Activated CD8-positive, alpha-beta memory T cell treated with anti-CD3 and anti-CD28 coated beads, Interleukin-2, amount 50 U/mL, for 1 hour (primary cell): ENCODE measurements at regions not wholly inside any gene's neighbourhood (a gene's known extent, or its start where the extent isn't known, plus 50 kb on each side); places are given as distances from the start of the nearest gene placed in this dataset.

Source experiments
- DNase-seq: peaks from one replicate; pipeline ENCODE4 v3.0.0-alpha.2; 2020; ENCODE audit errors: extremely low read depth

GRCh38 chr13:76750126-76750525 lies 136.1 kb downstream of the KCTD12 start:
- DNase-seq, result no peak

GRCh38 chr13:76745261-76746200 lies 140.7 kb downstream of the KCTD12 start:
- DNase-seq, result no peak

- DNase-seq, result no peak
Observed at GRCh38 chr13:76741624-76742023, 144.6 kb downstream of the KCTD12 start.

GRCh38 chr13:76741046-76741445 lies 145.2 kb downstream of the KCTD12 start:
- no peak for DNase-seq

- no peak for DNase-seq
Observed at GRCh38 chr13:76738616-76739015, 147.6 kb downstream of the KCTD12 start.

GRCh38 chr13:76737526-76737925 lies 148.7 kb downstream of the KCTD12 start:
- no peak for DNase-seq

- DNase-seq, result no peak
Observed at GRCh38 chr13:76735641-76736040, 150.6 kb downstream of the KCTD12 start.

- DNase-seq, result no peak
Observed at GRCh38 chr13:76733671-76734070, 152.5 kb downstream of the KCTD12 start.

- no peak for DNase-seq
Observed at GRCh38 chr13:76732367-76732766, 153.8 kb downstream of the KCTD12 start.

- DNase-seq, result no peak
Observed at GRCh38 chr13:76730220-76730619, 156.0 kb downstream of the KCTD12 start.

GRCh38 chr13:76729691-76730090 lies 156.5 kb downstream of the KCTD12 start:
- DNase-seq, result no peak

GRCh38 chr13:76725896-76726295 lies 160.3 kb downstream of the KCTD12 start:
- no peak for DNase-seq

GRCh38 chr13:76725211-76725610 lies 161.0 kb downstream of the KCTD12 start:
- no peak for DNase-seq

- no peak for DNase-seq
Observed at GRCh38 chr13:76724421-76724820, 161.8 kb downstream of the KCTD12 start.

GRCh38 chr13:76723551-76724232 lies 162.5 kb downstream of the KCTD12 start:
- DNase-seq, result no peak

- DNase-seq, result no peak
Observed at GRCh38 chr13:76722782-76723181, 163.4 kb downstream of the KCTD12 start.

GRCh38 chr13:76720821-76721220 lies 165.4 kb downstream of the KCTD12 start:
- no peak for DNase-seq

GRCh38 chr13:76720416-76720815 lies 165.8 kb downstream of the KCTD12 start:
- DNase-seq, result no peak

GRCh38 chr13:76719955-76720354 lies 166.2 kb downstream of the KCTD12 start:
- DNase-seq, result no peak

GRCh38 chr13:76717092-76717491 lies 169.1 kb downstream of the KCTD12 start:
- no peak for DNase-seq

GRCh38 chr13:76715621-76716020 lies 170.6 kb downstream of the KCTD12 start:
- no peak for DNase-seq

GRCh38 chr13:76715075-76715474 lies 171.1 kb downstream of the KCTD12 start:
- DNase-seq, result no peak

- no peak for DNase-seq
Observed at GRCh38 chr13:76713280-76713679, 172.9 kb downstream of the KCTD12 start.
